ENCODE measurements at regions not wholly inside any gene's neighbourhood (a gene's known extent, or its start where the extent isn't known, plus 50 kb on each side); places are given as distances from the start of the nearest gene placed in this dataset.

GRCh38 chr10:84901885-84902284 is 573.5 kb downstream of the CCSER2 start:
- intact Hi-C loops (cut with DNase I) = no loop called here
- no peak for ATAC-seq

GRCh38 chr10:84902553-84902952 is 574.2 kb downstream of the CCSER2 start:
- Histone ChIP-seq H3K27me3 (ENCODE audit: low read depth) (no peaks in the 10 kb centered on the region), H3K36me3 (no peaks in the 10 kb centered on the region), H3K9me3 (no peaks in the 10 kb centered on the region), H3K4me3 (no peak overlapping the region), H3K4me1 (no peaks in the 10 kb centered on the region), H3K27ac (no peak overlapping the region)
- DNase-seq (no peak), ATAC-seq (no peak)
- intact Hi-C loops (cut with DNase I) = no loop called here
- no peak for TF ChIP-seq CTCF (IDR thresholded peaks at IDR 0.05)

More at GRCh38 chr10:84901885-84902284, 573.5 kb downstream of the CCSER2 start:
- Histone ChIP-seq H3K27ac (no peak overlapping the region), H3K4me3 (no peak overlapping the region), H3K9me3 (no peaks in the 10 kb centered on the region), H3K4me1 (no peaks in the 10 kb centered on the region), H3K27me3 (ENCODE audit: low read depth) (no peaks in the 10 kb centered on the region), H3K36me3 (no peaks in the 10 kb centered on the region)
- no peak for TF ChIP-seq CTCF (IDR thresholded peaks at IDR 0.05)
- DNase-seq = no peak

GRCh38 chr10:84903320-84903719 is 574.9 kb downstream of the CCSER2 start:
- Histone ChIP-seq H3K36me3 (no peaks in the 10 kb centered on the region), H3K27me3 (ENCODE audit: low read depth) (no peaks in the 10 kb centered on the region), H3K27ac (no peak overlapping the region), H3K9me3 (no peaks in the 10 kb centered on the region), H3K4me3 (no peak overlapping the region), H3K4me1 (no peaks in the 10 kb centered on the region)
- intact Hi-C loops (cut with DNase I) = no loop called here
- no peak for TF ChIP-seq CTCF (IDR thresholded peaks at IDR 0.05)
- ATAC-seq (no peak), DNase-seq (no peak)

- Histone ChIP-seq H3K27me3 (ENCODE audit: low read depth) (no peaks in the 10 kb centered on the region), H3K36me3 (no peaks in the 10 kb centered on the region), H3K4me3 (no peak overlapping the region), H3K27ac (no peak overlapping the region), H3K9me3 (no peaks in the 10 kb centered on the region), H3K4me1 (no peaks in the 10 kb centered on the region)
- DNase-seq (no peak), ATAC-seq (no peak)
- TF ChIP-seq CTCF (IDR thresholded peaks at IDR 0.05) = no peak
- intact Hi-C loops (cut with DNase I) = no loop called here
Measured at GRCh38 chr10:84907461-84908009, 579.1 kb downstream of the CCSER2 start.

- H3K27me3 ChIP-seq (ENCODE audit: low read depth) = no peaks in the 10 kb centered on the region
- intact Hi-C loops (cut with DNase I) = no loop called here
- no peaks in the 10 kb centered on the region for H3K9me3 ChIP-seq
- TF ChIP-seq CTCF (IDR thresholded peaks at IDR 0.05) = no peak
- H3K4me1 ChIP-seq = no peaks in the 10 kb centered on the region
- no peak overlapping the region for H3K4me3 ChIP-seq
- ATAC-seq = peak in 1 of 2 donors; percentile 35
- no peaks in the 10 kb centered on the region for H3K36me3 ChIP-seq
- no peak overlapping the region for H3K27ac ChIP-seq
- DNase-seq = no peak
Measured at GRCh38 chr10:84908491-84908890, 580.1 kb downstream of the CCSER2 start.

GRCh38 chr10:84921701-84922100 is 593.3 kb downstream of the CCSER2 start:
- TF ChIP-seq CTCF (IDR thresholded peaks at IDR 0.05) = no peak
- Histone ChIP-seq H3K4me3 (no peak overlapping the region), H3K4me1 (no peaks in the 10 kb centered on the region), H3K9me3 (peaks cover 4% of the 10 kb centered on the region), H3K36me3 (no peaks in the 10 kb centered on the region), H3K27me3 (ENCODE audit: low read depth) (no peaks in the 10 kb centered on the region), H3K27ac (no peak overlapping the region)
- DNase-seq (no peak), ATAC-seq (no peak)
- intact Hi-C loops (cut with DNase I) = no loop called here

Data from lower lobe of right lung (tissue), 2 donors.